SK-N-SH (cell line): ENCODE measurements at regions not wholly inside any gene's neighbourhood (a gene's known extent, or its start where the extent isn't known, plus 50 kb on each side); places are given as distances from the start of the nearest gene placed in this dataset.
"Not testable (repeated sequence)": the region's sequence is repeated elsewhere in the genome, so short reads cannot be mapped to it uniquely, and the experiment has no call there.

Experiments
- CTCF ChIA-PET: fragments of 300-600, 350-600 bp; formaldehyde crosslinking; extraction: SDS; loops from one replicate; lab custom pipeline; 2021; lab: Yijun Ruan, JAX
- POLR2A ChIA-PET: fragments of 350-600 bp; sonication (Branson Sonifier 250); formaldehyde crosslinking; extraction: SDS; loops from one replicate; lab custom pipeline; 2020; ENCODE audit warnings: antibody characterized with exemption, inconsistent platforms; lab: Yijun Ruan, JAX
- DNase-seq: peaks from one replicate; pipeline ENCODE4 v3.0.0; 2012
- H2AFZ ChIP-seq: fragments of 200-600 bp; sonication (generic); 2 replicates; pipeline ENCODE4 v1.8.1; 2016; ENCODE audit warnings: antibody characterized with exemption, mild to moderate bottlenecking, low read depth
- H3F3A ChIP-seq: fragments of 200-600 bp; sonication (generic); replicated peaks from 2 replicates; pipeline ENCODE3; 2016; ENCODE audit warnings: antibody characterized with exemption, mild to moderate bottlenecking; ENCODE audit not compliant: insufficient read depth
- H3K27ac ChIP-seq, 2 experiments: fragments of 200-500 bp in 1 of 2; fragments of 200-600 bp in 1 of 2; sonication (Bioruptor generic) in 1 of 2; sonication (generic), shearing (Covaris generic) in 1 of 2; 2 replicates each; pipeline versions ENCODE4 v1.5.1 to v1.6.1; 2014 to 2016; ENCODE audit warnings: low read depth in 2 of 2, inconsistent platforms in 1 of 2, low read length in 1 of 2, mild to moderate bottlenecking in 1 of 2, mixed read lengths in 1 of 2
- H3K27me3 ChIP-seq: fragments of 200-600 bp; sonication (generic), shearing (Covaris generic); 2 replicates; pipeline ENCODE4 v1.6.1; 2016; ENCODE audit warnings: mixed run types; ENCODE audit not compliant: insufficient read depth
- H3K36me3 ChIP-seq, 2 experiments: fragments of 200-500 bp in 1 of 2; fragments of 200-600 bp in 1 of 2; sonication (Bioruptor generic) in 1 of 2; sonication (generic) in 1 of 2; replicated peaks in 1 of 2; 2 replicates each; pipeline versions ENCODE3 to v1.5.1; 2014 to 2016; ENCODE audit warnings: low read length in 1 of 2, mild to moderate bottlenecking in 1 of 2; ENCODE audit not compliant: insufficient read depth in 2 of 2, control insufficient read depth in 1 of 2
- H3K4me1 ChIP-seq, 2 experiments: fragments of 200-500 bp in 1 of 2; fragments of 200-600 bp in 1 of 2; sonication (Bioruptor generic) in 1 of 2; sonication (generic), shearing (Covaris generic) in 1 of 2; 2 replicates each; pipeline versions ENCODE4 v1.5.1 to v1.6.1; 2014 to 2016; ENCODE audit warnings: low read depth in 1 of 2, low read length in 1 of 2, mixed run types in 1 of 2; ENCODE audit not compliant: insufficient read depth in 2 of 2, control insufficient read depth in 1 of 2
- H3K4me2 ChIP-seq: fragments of 200-600 bp; sonication (generic), shearing (Covaris generic); 2 replicates; pipeline ENCODE4 v1.6.1; 2017; ENCODE audit warnings: mixed run types
- H3K4me3 ChIP-seq, 2 experiments: fragments of 200-500 bp in 1 of 2; fragments of 200-600 bp in 1 of 2; sonication (Bioruptor generic) in 1 of 2; sonication (generic), shearing (Covaris generic) in 1 of 2; 2 replicates each; pipeline versions ENCODE4 v1.5.1 to v1.8.1; 2014 to 2016; ENCODE audit warnings: low read depth in 2 of 2, inconsistent platforms in 1 of 2, low read length in 1 of 2, mild to moderate bottlenecking in 1 of 2, mixed read lengths in 1 of 2, moderate library complexity in 1 of 2
- H3K79me2 ChIP-seq: fragments of 200-600 bp; sonication (generic); 2 replicates; pipeline ENCODE4 v1.8.1; 2017; ENCODE audit warnings: mild to moderate bottlenecking; ENCODE audit not compliant: insufficient read depth
- H3K9ac ChIP-seq: fragments of 200-600 bp; sonication (generic); 2 replicates; pipeline ENCODE4 v1.6.1; 2017; ENCODE audit warnings: mixed run types
- H3K9me2 ChIP-seq: fragments of 200-600 bp; sonication (generic); 2 replicates; pipeline ENCODE4 v1.6.1; 2017; ENCODE audit warnings: mixed run types
- H3K9me3 ChIP-seq: fragments of 200-600 bp; sonication (generic); 2 replicates; pipeline ENCODE4 v1.6.1; 2017; ENCODE audit warnings: mixed run types, mild to moderate bottlenecking, moderate library complexity
- H4K20me1 ChIP-seq: fragments of 200-600 bp; sonication (generic); 2 replicates; pipeline ENCODE4 v1.6.1; 2017; ENCODE audit warnings: mild to moderate bottlenecking, mixed run types; ENCODE audit not compliant: insufficient read depth
- CTCF ChIP-seq: fragments of 200-600 bp; sonication (generic); IDR thresholded peaks from 2 replicates; pipeline ENCODE4 v1.6.1; 2017; ENCODE audit warnings: antibody characterized with exemption, mild to moderate bottlenecking, moderate library complexity
- EZH2phosphoT487 ChIP-seq: fragments of 200-600 bp; sonication (generic); IDR thresholded peaks from 2 replicates; pipeline ENCODE4 v1.6.1; 2017; ENCODE audit warnings: low read depth, mixed run types, mild to moderate bottlenecking, antibody characterized with exemption, moderate library complexity, borderline replicate concordance
- GABPA ChIP-seq: IDR thresholded peaks from 2 replicates; pipeline ENCODE4 v1.4.0; 2012; ENCODE audit warnings: low read depth, mild to moderate bottlenecking
- JUND ChIP-seq: IDR thresholded peaks from 2 replicates; pipeline ENCODE4 v1.4.0; 2012
- NRF1 ChIP-seq: IDR thresholded peaks from 2 replicates; pipeline ENCODE4 v1.6.1; 2012; ENCODE audit warnings: low read depth, mild to moderate bottlenecking, low read length
- POLR2AphosphoS5 ChIP-seq: IDR thresholded peaks from 2 replicates; pipeline ENCODE4 v1.6.1; 2012; ENCODE audit warnings: low read depth, low read length
- RAD21 ChIP-seq: IDR thresholded peaks from 2 replicates; pipeline ENCODE4 v1.6.1; 2012; ENCODE audit warnings: mild to moderate bottlenecking, low read length
- RCOR1 ChIP-seq: fragments of 150-350 bp; IDR thresholded peaks from 2 replicates; pipeline ENCODE4 v1.6.1; 2017; ENCODE audit warnings: antibody characterized with exemption, low read length
- RFX5 ChIP-seq: IDR thresholded peaks from 2 replicates; pipeline ENCODE4 v1.6.1; 2012; ENCODE audit warnings: mild to moderate bottlenecking, improper control_type of control experiment, low read length
- SMC3 ChIP-seq: IDR thresholded peaks from 2 replicates; pipeline ENCODE4 v1.6.1; 2012; ENCODE audit warnings: low read depth, low read length, improper control_type of control experiment
- TAF1 ChIP-seq: IDR thresholded peaks from 2 replicates; pipeline ENCODE4 v1.6.1; 2012; ENCODE audit warnings: low read depth, mild to moderate bottlenecking, low read length, moderate library complexity, borderline replicate concordance
- WGBS: methylation state at CpG from one replicate; pipeline ENCODE4 v1.1.6; 2017; ENCODE audit warnings: low lambda C conversion rate; 5-methylcytosine and 5-hydroxymethylcytosine counted together
- TF ChIP-seq, protein P1 (sequence below): IDR thresholded peaks from 2 replicates; pipeline ENCODE4; 2012

GRCh38 chr4:186829740-186830449 is 106.2 kb upstream of the FAT1 start:
- Histone ChIP-seq H3K4me3 (no peak overlapping the region), H3K4me2 (no peak overlapping the region), H3K9ac (no peak overlapping the region), H3K9me3 (no peaks in the 10 kb centered on the region), H3K27me3 (no peaks in the 10 kb centered on the region), H3K36me3 (no peaks in the 10 kb centered on the region), H3K4me1 (no peaks in the 10 kb centered on the region), H3K79me2 (no peaks in the 10 kb centered on the region), H2AFZ (no peak overlapping the region), H3F3A (no peaks in the 10 kb centered on the region), H4K20me1 (no peaks in the 10 kb centered on the region), H3K27ac (no peak overlapping the region), H3K9me2 (no peaks in the 10 kb centered on the region)
- CTCF ChIA-PET, result no interaction called here
- TF ChIP-seq POLR2AphosphoS5 (no peak), NRF1 (no peak), RFX5 (no peak), CTCF (no peak), JUND (no peak)
- TF ChIP-seq, protein P1, sequence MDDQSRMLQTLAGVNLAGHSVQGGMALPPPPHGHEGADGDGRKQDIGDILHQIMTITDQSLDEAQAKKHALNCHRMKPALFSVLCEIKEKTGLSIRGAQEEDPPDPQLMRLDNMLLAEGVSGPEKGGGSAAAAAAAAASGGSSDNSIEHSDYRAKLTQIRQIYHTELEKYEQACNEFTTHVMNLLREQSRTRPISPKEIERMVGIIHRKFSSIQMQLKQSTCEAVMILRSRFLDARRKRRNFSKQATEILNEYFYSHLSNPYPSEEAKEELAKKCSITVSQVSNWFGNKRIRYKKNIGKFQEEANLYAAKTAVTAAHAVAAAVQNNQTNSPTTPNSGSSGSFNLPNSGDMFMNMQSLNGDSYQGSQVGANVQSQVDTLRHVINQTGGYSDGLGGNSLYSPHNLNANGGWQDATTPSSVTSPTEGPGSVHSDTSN, result no peak
- POLR2A ChIA-PET, result no interaction called here
- DNase-seq, result no peak
- WGBS, result 45% methylated on average over 8 of the region's 9 CpGs

DNA sequence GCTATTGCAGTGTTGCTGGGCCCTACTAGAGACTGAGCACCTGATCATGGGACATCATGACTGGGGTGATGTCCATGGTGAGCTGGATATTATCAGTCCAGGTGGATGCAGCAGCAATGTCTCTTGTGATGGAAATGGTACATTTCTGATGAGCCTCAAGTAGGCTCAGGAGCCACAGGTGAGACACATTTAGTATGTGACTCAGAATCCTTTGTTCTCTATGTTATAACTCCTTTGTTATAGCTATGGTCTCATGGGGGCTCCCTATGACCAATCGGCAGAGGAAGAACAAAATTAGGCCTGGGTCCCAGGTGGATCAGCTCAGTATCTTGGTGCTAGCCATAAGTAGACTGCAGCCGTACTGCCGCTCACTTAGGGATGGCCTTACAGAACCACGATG is 107.9 kb upstream of the FAT1 start:
- CTCF ChIA-PET, result interaction anchor here (1.2 kb wide), 1 partner anchor 9 kb away, joined by 3 read pairs; no protein-coding TSS in a partner anchor
- Histone ChIP-seq H3K9me2 (no peaks in the 10 kb centered on the region), H3K79me2 (no peaks in the 10 kb centered on the region), H3K4me2 (no peak overlapping the region), H3F3A (no peaks in the 10 kb centered on the region), H3K9ac (no peak overlapping the region), H4K20me1 (no peaks in the 10 kb centered on the region), H3K4me1 (no peaks in the 10 kb centered on the region), H3K9me3 (no peaks in the 10 kb centered on the region), H3K36me3 (no peaks in the 10 kb centered on the region), H3K27me3 (no peaks in the 10 kb centered on the region), H3K4me3 (no peak overlapping the region), H3K27ac (no peak overlapping the region), H2AFZ (no peak overlapping the region)
- TF ChIP-seq EZH2phosphoT487 (no peak), JUND (no peak)
- no peak for DNase-seq
- POLR2A ChIA-PET, result no interaction called here
- 22% methylated on average over 4 of the region's 4 CpGs for WGBS

- Histone ChIP-seq H3K36me3 (no peaks in the 10 kb centered on the region), H3F3A (no peaks in the 10 kb centered on the region), H3K27me3 (no peaks in the 10 kb centered on the region), H3K79me2 (no peaks in the 10 kb centered on the region), H2AFZ (no peak overlapping the region), H3K9me2 (no peaks in the 10 kb centered on the region), H3K27ac (no peak overlapping the region), H4K20me1 (no peaks in the 10 kb centered on the region), H3K9me3 (no peaks in the 10 kb centered on the region), H3K4me2 (no peak overlapping the region), H3K4me1 (no peaks in the 10 kb centered on the region), H3K9ac (no peak overlapping the region), H3K4me3 (no peak overlapping the region)
- DNase-seq, result no peak
- ChIA-PET CTCF (interaction anchor here (1.2 kb wide), 1 partner anchor 11 kb away, joined by 3 read pairs; no protein-coding TSS in a partner anchor), POLR2A (no interaction called here)
- no peak for TF ChIP-seq RCOR1
- TF ChIP-seq GABPA, result no peak
- no peak for TF ChIP-seq SMC3
- no peak for TF ChIP-seq RAD21
- TF ChIP-seq TAF1, result no peak
- TF ChIP-seq, protein P1, result no peak
- WGBS, result 6% methylated on average over 1 of the region's 1 CpG
Measured at GRCh38 chr4:186832906-186833305, 109.2 kb upstream of the FAT1 start.

GRCh38 chr4:186837463-186837862 is 113.8 kb upstream of the FAT1 start:
- H3F3A ChIP-seq, DNase-seq, CTCF ChIA-PET, H3K9ac ChIP-seq, H3K27ac ChIP-seq, H3K4me2 ChIP-seq, H4K20me1 ChIP-seq, H3K9me2 ChIP-seq, H3K36me3 ChIP-seq, H3K9me3 ChIP-seq, H3K4me3 ChIP-seq, H3K79me2 ChIP-seq, H2AFZ ChIP-seq, H3K27me3 ChIP-seq, H3K4me1 ChIP-seq, POLR2A ChIA-PET: not testable (repeated sequence)
- WGBS, result 54% methylated on average over 3 of the region's 3 CpGs
